ENCODE measurements at regions not wholly inside any gene's neighbourhood (a gene's known extent, or its start where the extent isn't known, plus 50 kb on each side); places are given as distances from the start of the nearest gene placed in this dataset.

DNA sequence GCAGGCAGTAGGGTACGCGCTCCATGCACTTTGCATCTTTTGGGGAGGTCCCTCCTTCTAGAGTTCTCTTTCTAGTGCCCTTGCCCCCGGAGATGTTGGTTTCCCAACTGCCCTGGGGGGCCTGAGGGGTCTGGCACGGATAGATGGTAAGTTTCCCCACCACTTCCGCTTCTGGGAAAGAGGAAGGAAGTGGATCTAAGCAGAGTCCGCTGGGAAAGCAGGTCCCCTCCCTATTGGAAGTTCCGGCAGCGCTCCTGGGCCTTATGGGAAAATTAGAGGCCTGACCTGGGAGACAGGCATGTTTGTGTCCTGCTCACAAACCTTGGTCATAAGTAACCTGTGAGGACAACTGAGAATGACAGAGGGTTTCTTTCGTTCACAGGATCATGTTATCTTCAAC lies 274.4 kb downstream of the RPS6KC1 start (continued):
- TF ChIP-seq, protein P1, sequence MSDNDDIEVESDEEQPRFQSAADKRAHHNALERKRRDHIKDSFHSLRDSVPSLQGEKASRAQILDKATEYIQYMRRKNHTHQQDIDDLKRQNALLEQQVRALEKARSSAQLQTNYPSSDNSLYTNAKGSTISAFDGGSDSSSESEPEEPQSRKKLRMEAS (CRISPR knock-in tag; IDR thresholded peaks at IDR 0.05): no peak
- TF ChIP-seq, protein P2, sequence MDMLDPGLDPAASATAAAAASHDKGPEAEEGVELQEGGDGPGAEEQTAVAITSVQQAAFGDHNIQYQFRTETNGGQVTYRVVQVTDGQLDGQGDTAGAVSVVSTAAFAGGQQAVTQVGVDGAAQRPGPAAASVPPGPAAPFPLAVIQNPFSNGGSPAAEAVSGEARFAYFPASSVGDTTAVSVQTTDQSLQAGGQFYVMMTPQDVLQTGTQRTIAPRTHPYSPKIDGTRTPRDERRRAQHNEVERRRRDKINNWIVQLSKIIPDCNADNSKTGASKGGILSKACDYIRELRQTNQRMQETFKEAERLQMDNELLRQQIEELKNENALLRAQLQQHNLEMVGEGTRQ (CRISPR knock-in tag; IDR thresholded peaks at IDR 0.05): no peak

DNA sequence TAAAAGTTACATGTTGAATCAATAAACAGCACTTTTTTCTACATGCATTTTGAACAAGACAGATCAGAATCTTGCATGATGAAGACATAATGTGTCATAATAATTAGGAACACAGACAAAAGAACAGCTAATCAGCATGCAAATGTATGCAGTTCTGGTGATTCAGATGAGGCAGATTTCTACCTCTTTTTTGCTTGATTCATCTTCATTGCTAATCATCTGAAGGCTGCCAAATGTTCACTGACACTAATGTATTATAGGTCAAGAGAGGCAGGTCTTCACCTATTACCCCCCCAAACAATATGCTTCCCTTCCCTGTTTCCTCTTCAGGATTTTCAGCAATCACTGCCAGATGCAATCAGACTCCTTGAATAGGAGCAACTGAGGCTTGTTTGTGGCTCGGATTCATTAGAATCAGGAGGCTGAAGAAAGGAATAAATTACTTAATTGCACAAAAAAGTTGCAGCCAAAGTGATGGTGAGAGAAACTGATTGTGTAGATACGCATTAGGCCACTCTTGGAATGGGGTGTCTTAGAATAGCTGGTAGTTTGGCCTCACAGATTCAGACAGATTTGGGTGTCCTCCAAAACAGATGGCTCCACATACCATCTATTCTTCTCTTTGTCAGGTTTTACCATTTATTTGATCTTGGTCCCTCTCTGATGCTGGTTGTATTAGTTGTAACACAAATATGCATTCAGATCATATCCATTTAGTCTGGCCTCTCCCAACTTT lies 275.4 kb downstream of the RPS6KC1 start:
- H3K4me1 Mint-ChIP-seq: peaks cover 11% of the 10 kb centered on the region
- TF ChIP-seq, protein P3, sequence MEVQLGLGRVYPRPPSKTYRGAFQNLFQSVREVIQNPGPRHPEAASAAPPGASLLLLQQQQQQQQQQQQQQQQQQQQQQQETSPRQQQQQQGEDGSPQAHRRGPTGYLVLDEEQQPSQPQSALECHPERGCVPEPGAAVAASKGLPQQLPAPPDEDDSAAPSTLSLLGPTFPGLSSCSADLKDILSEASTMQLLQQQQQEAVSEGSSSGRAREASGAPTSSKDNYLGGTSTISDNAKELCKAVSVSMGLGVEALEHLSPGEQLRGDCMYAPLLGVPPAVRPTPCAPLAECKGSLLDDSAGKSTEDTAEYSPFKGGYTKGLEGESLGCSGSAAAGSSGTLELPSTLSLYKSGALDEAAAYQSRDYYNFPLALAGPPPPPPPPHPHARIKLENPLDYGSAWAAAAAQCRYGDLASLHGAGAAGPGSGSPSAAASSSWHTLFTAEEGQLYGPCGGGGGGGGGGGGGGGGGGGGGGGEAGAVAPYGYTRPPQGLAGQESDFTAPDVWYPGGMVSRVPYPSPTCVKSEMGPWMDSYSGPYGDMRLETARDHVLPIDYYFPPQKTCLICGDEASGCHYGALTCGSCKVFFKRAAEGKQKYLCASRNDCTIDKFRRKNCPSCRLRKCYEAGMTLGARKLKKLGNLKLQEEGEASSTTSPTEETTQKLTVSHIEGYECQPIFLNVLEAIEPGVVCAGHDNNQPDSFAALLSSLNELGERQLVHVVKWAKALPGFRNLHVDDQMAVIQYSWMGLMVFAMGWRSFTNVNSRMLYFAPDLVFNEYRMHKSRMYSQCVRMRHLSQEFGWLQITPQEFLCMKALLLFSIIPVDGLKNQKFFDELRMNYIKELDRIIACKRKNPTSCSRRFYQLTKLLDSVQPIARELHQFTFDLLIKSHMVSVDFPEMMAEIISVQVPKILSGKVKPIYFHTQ (CRISPR knock-in tag; IDR thresholded peaks at IDR 0.05): no peak
- no peak for TF ChIP-seq ZNF423 (CRISPR knock-in tag; IDR thresholded peaks at IDR 0.05)
- TF ChIP-seq, protein P4, sequence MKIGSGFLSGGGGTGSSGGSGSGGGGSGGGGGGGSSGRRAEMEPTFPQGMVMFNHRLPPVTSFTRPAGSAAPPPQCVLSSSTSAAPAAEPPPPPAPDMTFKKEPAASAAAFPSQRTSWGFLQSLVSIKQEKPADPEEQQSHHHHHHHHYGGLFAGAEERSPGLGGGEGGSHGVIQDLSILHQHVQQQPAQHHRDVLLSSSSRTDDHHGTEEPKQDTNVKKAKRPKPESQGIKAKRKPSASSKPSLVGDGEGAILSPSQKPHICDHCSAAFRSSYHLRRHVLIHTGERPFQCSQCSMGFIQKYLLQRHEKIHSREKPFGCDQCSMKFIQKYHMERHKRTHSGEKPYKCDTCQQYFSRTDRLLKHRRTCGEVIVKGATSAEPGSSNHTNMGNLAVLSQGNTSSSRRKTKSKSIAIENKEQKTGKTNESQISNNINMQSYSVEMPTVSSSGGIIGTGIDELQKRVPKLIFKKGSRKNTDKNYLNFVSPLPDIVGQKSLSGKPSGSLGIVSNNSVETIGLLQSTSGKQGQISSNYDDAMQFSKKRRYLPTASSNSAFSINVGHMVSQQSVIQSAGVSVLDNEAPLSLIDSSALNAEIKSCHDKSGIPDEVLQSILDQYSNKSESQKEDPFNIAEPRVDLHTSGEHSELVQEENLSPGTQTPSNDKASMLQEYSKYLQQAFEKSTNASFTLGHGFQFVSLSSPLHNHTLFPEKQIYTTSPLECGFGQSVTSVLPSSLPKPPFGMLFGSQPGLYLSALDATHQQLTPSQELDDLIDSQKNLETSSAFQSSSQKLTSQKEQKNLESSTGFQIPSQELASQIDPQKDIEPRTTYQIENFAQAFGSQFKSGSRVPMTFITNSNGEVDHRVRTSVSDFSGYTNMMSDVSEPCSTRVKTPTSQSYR (CRISPR knock-in tag; IDR thresholded peaks at IDR 0.05): no peak
- TF ChIP-seq TEAD1 (CRISPR knock-in tag; IDR thresholded peaks at IDR 0.05): no peak
- TF ChIP-seq ZNF396 (CRISPR knock-in tag; IDR thresholded peaks at IDR 0.05; ENCODE audit: borderline replicate concordance): no peak
- TF ChIP-seq, protein P2 (CRISPR knock-in tag; IDR thresholded peaks at IDR 0.05): no peak
- TF ChIP-seq, protein P5, sequence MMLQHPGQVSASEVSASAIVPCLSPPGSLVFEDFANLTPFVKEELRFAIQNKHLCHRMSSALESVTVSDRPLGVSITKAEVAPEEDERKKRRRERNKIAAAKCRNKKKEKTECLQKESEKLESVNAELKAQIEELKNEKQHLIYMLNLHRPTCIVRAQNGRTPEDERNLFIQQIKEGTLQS (CRISPR knock-in tag; conservative IDR thresholded peaks at IDR 0.05): no peak
- no peak for TF ChIP-seq ZNF416 (CRISPR knock-in tag; IDR thresholded peaks at IDR 0.05)
- TF ChIP-seq ZBTB21 (CRISPR knock-in tag; IDR thresholded peaks at IDR 0.05; ENCODE audit: borderline replicate concordance): no peak
- no peak for TF ChIP-seq GTF2I (CRISPR knock-in tag; conservative IDR thresholded peaks at IDR 0.05)
- no peak for TF ChIP-seq NFATC4 (CRISPR knock-in tag; IDR thresholded peaks at IDR 0.05)
- no peak for TF ChIP-seq IRF2 (CRISPR knock-in tag; IDR thresholded peaks at IDR 0.05; ENCODE audit: borderline replicate concordance, low read depth)
- no peak for TF ChIP-seq FOXK1 (CRISPR knock-in tag; IDR thresholded peaks at IDR 0.05)
- no peak for TF ChIP-seq NR3C1 (CRISPR knock-in tag; conservative IDR thresholded peaks at IDR 0.05; ENCODE audit: low read depth)
- no peak for TF ChIP-seq TP53 (CRISPR knock-in tag; IDR thresholded peaks at IDR 0.05)
- no peak for TF ChIP-seq SMAD3 (CRISPR knock-in tag; IDR thresholded peaks at IDR 0.05; ENCODE audit: borderline replicate concordance)
- no peak for TF ChIP-seq NR2C2 (CRISPR knock-in tag; IDR thresholded peaks at IDR 0.05)
- TF ChIP-seq, protein P6, sequence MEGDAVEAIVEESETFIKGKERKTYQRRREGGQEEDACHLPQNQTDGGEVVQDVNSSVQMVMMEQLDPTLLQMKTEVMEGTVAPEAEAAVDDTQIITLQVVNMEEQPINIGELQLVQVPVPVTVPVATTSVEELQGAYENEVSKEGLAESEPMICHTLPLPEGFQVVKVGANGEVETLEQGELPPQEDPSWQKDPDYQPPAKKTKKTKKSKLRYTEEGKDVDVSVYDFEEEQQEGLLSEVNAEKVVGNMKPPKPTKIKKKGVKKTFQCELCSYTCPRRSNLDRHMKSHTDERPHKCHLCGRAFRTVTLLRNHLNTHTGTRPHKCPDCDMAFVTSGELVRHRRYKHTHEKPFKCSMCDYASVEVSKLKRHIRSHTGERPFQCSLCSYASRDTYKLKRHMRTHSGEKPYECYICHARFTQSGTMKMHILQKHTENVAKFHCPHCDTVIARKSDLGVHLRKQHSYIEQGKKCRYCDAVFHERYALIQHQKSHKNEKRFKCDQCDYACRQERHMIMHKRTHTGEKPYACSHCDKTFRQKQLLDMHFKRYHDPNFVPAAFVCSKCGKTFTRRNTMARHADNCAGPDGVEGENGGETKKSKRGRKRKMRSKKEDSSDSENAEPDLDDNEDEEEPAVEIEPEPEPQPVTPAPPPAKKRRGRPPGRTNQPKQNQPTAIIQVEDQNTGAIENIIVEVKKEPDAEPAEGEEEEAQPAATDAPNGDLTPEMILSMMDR (IDR thresholded peaks at IDR 0.05): no peak
- ATAC-seq (no peak), DNase-seq (ENCODE audit: low spot score) (no peak)
- CTCF ChIA-PET: no interaction called here
- no peaks in the 10 kb centered on the region for H3K36me3 Mint-ChIP-seq
- no peak overlapping the region for H3K4me3 Mint-ChIP-seq
- no peak overlapping the region for H3K27ac Mint-ChIP-seq
- H3K9me3 Mint-ChIP-seq: peaks cover 8% of the 10 kb centered on the region
- no peaks in the 10 kb centered on the region; the same call in 1 of the 2 replicates for H3K27me3 Mint-ChIP-seq (ENCODE audit: low read depth)
- POLR2A ChIA-PET: no interaction called here
